ENCODE measurements at regions not wholly inside any gene's neighbourhood (a gene's known extent, or its start where the extent isn't known, plus 50 kb on each side); places are given as distances from the start of the nearest gene placed in this dataset.
"Not testable (repeated sequence)": the region's sequence is repeated elsewhere in the genome, so short reads cannot be mapped to it uniquely, and the experiment has no call there.

- no peak overlapping the region for H3K4me3 Mint-ChIP-seq
- intact Hi-C loops (cut with micrococcal nuclease) = no loop called here
- no peaks in the 10 kb centered on the region for H3K4me1 Mint-ChIP-seq (ENCODE audit: low read depth)
- peaks cover 20% of the 10 kb centered on the region for H3K36me3 Mint-ChIP-seq
- H3K27ac Mint-ChIP-seq = no peak overlapping the region
- DNase-seq = no peak
- CTCF ChIA-PET = no interaction called here
- POLR2A ChIA-PET = no interaction called here
- peaks cover 6% of the 10 kb centered on the region for H3K9me3 Mint-ChIP-seq
- H3K27me3 Mint-ChIP-seq = no peaks in the 10 kb centered on the region
These were observed 64.0 kb downstream of the GPRASP3 start for GRCh38 chrX:102784550-102784949.

GRCh38 chrX:102787283-102787682 is 66.7 kb downstream of the GPRASP3 start:
- Mint-ChIP-seq H3K4me3 (no peak overlapping the region), H3K27ac (no peak overlapping the region), H3K9me3 (peaks cover 14% of the 10 kb centered on the region), H3K27me3 (no peaks in the 10 kb centered on the region), H3K4me1 (ENCODE audit: low read depth) (no peaks in the 10 kb centered on the region), H3K36me3 (peaks cover 26% of the 10 kb centered on the region)
- no peak for DNase-seq
- intact Hi-C loops (cut with micrococcal nuclease) = no loop called here
- ChIA-PET POLR2A (interaction anchor here (0.6 kb wide), 1 partner anchor 1058 kb away, joined by 3 read pairs; no protein-coding TSS in a partner anchor), CTCF (no interaction called here)

- intact Hi-C loops (cut with micrococcal nuclease) = no loop called here
These were observed 87.8 kb downstream of the GPRASP3 start for GRCh38 chrX:102808336-102808735.

GRCh38 chrX:102818269-102818668 is 97.7 kb downstream of the GPRASP3 start:
- H3K4me1 Mint-ChIP-seq (ENCODE audit: low read depth); intact Hi-C loops (cut with micrococcal nuclease); H3K27ac Mint-ChIP-seq; POLR2A ChIA-PET; H3K27me3 Mint-ChIP-seq; H3K4me3 Mint-ChIP-seq; DNase-seq; CTCF ChIA-PET: not testable (repeated sequence)
- peaks cover 34% of the 10 kb centered on the region for H3K36me3 Mint-ChIP-seq
- H3K9me3 Mint-ChIP-seq = peaks cover 13% of the 10 kb centered on the region

More at GRCh38 chrX:102808336-102808735, 87.8 kb downstream of the GPRASP3 start:
- Mint-ChIP-seq H3K27me3 (no peaks in the 10 kb centered on the region), H3K9me3 (no peaks in the 10 kb centered on the region), H3K4me1 (ENCODE audit: low read depth) (no peaks in the 10 kb centered on the region), H3K36me3 (peaks cover 1% of the 10 kb centered on the region), H3K4me3 (no peak overlapping the region), H3K27ac (no peak overlapping the region)
- ChIA-PET CTCF (no interaction called here), POLR2A (no interaction called here)
- DNase-seq = no peak

- no peaks in the 10 kb centered on the region for H3K27me3 Mint-ChIP-seq
- H3K9me3 Mint-ChIP-seq = no peaks in the 10 kb centered on the region
- H3K27ac Mint-ChIP-seq = no peak overlapping the region
- POLR2A ChIA-PET = no interaction called here
- intact Hi-C loops (cut with micrococcal nuclease) = no loop called here
- DNase-seq = no peak
- H3K4me3 Mint-ChIP-seq = no peak overlapping the region
- CTCF ChIA-PET = no interaction called here
- no peaks in the 10 kb centered on the region for H3K4me1 Mint-ChIP-seq (ENCODE audit: low read depth)
- H3K36me3 Mint-ChIP-seq = peaks cover 3% of the 10 kb centered on the region
These were observed 104.4 kb upstream of the RAB40AL start for GRCh38 chrX:102832661-102833060.

- Mint-ChIP-seq H3K4me3 (no peak overlapping the region), H3K27ac (no peak overlapping the region), H3K9me3 (no peaks in the 10 kb centered on the region), H3K4me1 (ENCODE audit: low read depth) (no peaks in the 10 kb centered on the region), H3K36me3 (peaks cover 3% of the 10 kb centered on the region), H3K27me3 (no peaks in the 10 kb centered on the region)
- CTCF ChIA-PET = no interaction called here
- intact Hi-C loops (cut with micrococcal nuclease) = no loop called here
- POLR2A ChIA-PET = no interaction called here
- DNase-seq = no peak
These were observed 103.9 kb upstream of the RAB40AL start for GRCh38 chrX:102833136-102833535.

GRCh38 chrX:102835504-102836146 is 101.4 kb upstream of the RAB40AL start:
- H3K4me3 Mint-ChIP-seq = no peak overlapping the region
- ChIA-PET POLR2A (no interaction called here), CTCF (interaction anchor here (0.7 to 1.5 kb wide), 2 partner anchors 28 to 681 kb away, joined by 3 to 5 read pairs; no protein-coding TSS in a partner anchor)
- peak; percentile 15 for DNase-seq
- no peaks in the 10 kb centered on the region for H3K27me3 Mint-ChIP-seq
- intact Hi-C loops (cut with micrococcal nuclease) = no loop called here
- H3K36me3 Mint-ChIP-seq = no peaks in the 10 kb centered on the region
- no peaks in the 10 kb centered on the region for H3K9me3 Mint-ChIP-seq
- H3K27ac Mint-ChIP-seq = no peak overlapping the region
- H3K4me1 Mint-ChIP-seq (ENCODE audit: low read depth) = no peaks in the 10 kb centered on the region

- no peaks in the 10 kb centered on the region for H3K36me3 Mint-ChIP-seq
- no peak overlapping the region for H3K4me3 Mint-ChIP-seq
- H3K9me3 Mint-ChIP-seq = no peaks in the 10 kb centered on the region
- intact Hi-C loops (cut with micrococcal nuclease) = no loop called here
- H3K4me1 Mint-ChIP-seq (ENCODE audit: low read depth) = no peaks in the 10 kb centered on the region
- no peak overlapping the region for H3K27ac Mint-ChIP-seq
- no peak for DNase-seq
- ChIA-PET POLR2A (no interaction called here), CTCF (no interaction called here)
- H3K27me3 Mint-ChIP-seq = no peaks in the 10 kb centered on the region
These were observed 99.2 kb upstream of the RAB40AL start for GRCh38 chrX:102837847-102838246.

GRCh38 chrX:102840871-102841705 is 96.0 kb upstream of the RAB40AL start:
- Mint-ChIP-seq H3K36me3 (no peaks in the 10 kb centered on the region), H3K4me3 (no peak overlapping the region), H3K4me1 (ENCODE audit: low read depth) (no peaks in the 10 kb centered on the region), H3K27me3 (no peaks in the 10 kb centered on the region), H3K9me3 (no peaks in the 10 kb centered on the region), H3K27ac (no peak overlapping the region)
- ChIA-PET POLR2A (no interaction called here), CTCF (no interaction called here)
- DNase-seq = no peak
- intact Hi-C loops (cut with micrococcal nuclease) = no loop called here

- Mint-ChIP-seq H3K27ac (no peak overlapping the region), H3K9me3 (no peaks in the 10 kb centered on the region), H3K4me3 (no peak overlapping the region), H3K36me3 (no peaks in the 10 kb centered on the region), H3K27me3 (no peaks in the 10 kb centered on the region), H3K4me1 (ENCODE audit: low read depth) (no peaks in the 10 kb centered on the region)
- ChIA-PET POLR2A (no interaction called here), CTCF (no interaction called here)
- DNase-seq = no peak
- intact Hi-C loops (cut with micrococcal nuclease) = no loop called here
These were observed 95.4 kb upstream of the RAB40AL start for GRCh38 chrX:102841706-102842003.

GRCh38 chrX:102845020-102845419 is 92.1 kb upstream of the RAB40AL start:
- DNase-seq = no peak
- ChIA-PET POLR2A (no interaction called here), CTCF (interaction anchor here (1.1 kb wide), 1 partner anchor 55 kb away, joined by 3 read pairs; no protein-coding TSS in a partner anchor)
- Mint-ChIP-seq H3K4me3 (no peak overlapping the region), H3K36me3 (no peaks in the 10 kb centered on the region), H3K27me3 (no peaks in the 10 kb centered on the region), H3K9me3 (no peaks in the 10 kb centered on the region), H3K27ac (no peak overlapping the region), H3K4me1 (ENCODE audit: low read depth) (peaks cover 2% of the 10 kb centered on the region)
- intact Hi-C loops (cut with micrococcal nuclease) = no loop called here

- ChIA-PET POLR2A (no interaction called here), CTCF (no interaction called here)
- intact Hi-C loops (cut with micrococcal nuclease) = no loop called here
- no peaks in the 10 kb centered on the region for H3K9me3 Mint-ChIP-seq
- H3K27me3 Mint-ChIP-seq = no peaks in the 10 kb centered on the region
- no peak overlapping the region for H3K4me3 Mint-ChIP-seq
- no peak overlapping the region for H3K27ac Mint-ChIP-seq
- no peaks in the 10 kb centered on the region for H3K36me3 Mint-ChIP-seq
- H3K4me1 Mint-ChIP-seq (ENCODE audit: low read depth) = peaks cover 2% of the 10 kb centered on the region
- no peak for DNase-seq
These were observed 90.4 kb upstream of the RAB40AL start for GRCh38 chrX:102846544-102847236.

GRCh38 chrX:102847362-102847761 is 89.7 kb upstream of the RAB40AL start:
- H3K27ac Mint-ChIP-seq = no peak overlapping the region
- DNase-seq = no peak
- no peaks in the 10 kb centered on the region for H3K9me3 Mint-ChIP-seq
- H3K36me3 Mint-ChIP-seq = no peaks in the 10 kb centered on the region
- peaks cover 2% of the 10 kb centered on the region for H3K4me1 Mint-ChIP-seq (ENCODE audit: low read depth)
- CTCF ChIA-PET = no interaction called here
- H3K4me3 Mint-ChIP-seq = no peak overlapping the region
- POLR2A ChIA-PET = no interaction called here
- intact Hi-C loops (cut with micrococcal nuclease) = no loop called here
- H3K27me3 Mint-ChIP-seq = no peaks in the 10 kb centered on the region
